ENCODE measurements at regions not wholly inside any gene's neighbourhood (a gene's known extent, or its start where the extent isn't known, plus 50 kb on each side); places are given as distances from the start of the nearest gene placed in this dataset.

GRCh38 chr5:99000876-99001275, 72.1 kb upstream of the CHD1 start:
- H3K4me1 ChIP-seq, result no peaks in the 10 kb centered on the region
- no peak for TF ChIP-seq POLR2AphosphoS5 (IDR thresholded peaks at IDR 0.05)
- TF ChIP-seq POLR2A (IDR thresholded peaks at IDR 0.05), result no peak
- no peak for TF ChIP-seq EP300 (IDR thresholded peaks at IDR 0.05)
- no peak for TF ChIP-seq CTCF (IDR thresholded peaks at IDR 0.05)
- H3K36me3 ChIP-seq, result no peaks in the 10 kb centered on the region
- H3K4me3 ChIP-seq, result no peak overlapping the region
- WGBS, result 72% methylated on average over 1 of the region's 1 CpG
- H3K27ac ChIP-seq, result no peak overlapping the region
- no peaks in the 10 kb centered on the region for H3K27me3 ChIP-seq
- DNase-seq (ENCODE audit: low spot score in 2 of 2), result no peak
- no peaks in the 10 kb centered on the region for H3K9me3 ChIP-seq

GRCh38 chr5:99000221-99000620, 71.4 kb upstream of the CHD1 start:
- Histone ChIP-seq H3K4me1 (no peaks in the 10 kb centered on the region), H3K4me3 (no peak overlapping the region), H3K27me3 (no peaks in the 10 kb centered on the region), H3K9me3 (no peaks in the 10 kb centered on the region), H3K36me3 (no peaks in the 10 kb centered on the region), H3K27ac (no peak overlapping the region)
- WGBS, result 79% methylated on average over 3 of the region's 3 CpGs
- no peak for DNase-seq (ENCODE audit: low spot score in 2 of 2)
- no peak for TF ChIP-seq POLR2A (IDR thresholded peaks at IDR 0.05)
- TF ChIP-seq EP300 (IDR thresholded peaks at IDR 0.05), result no peak
- TF ChIP-seq POLR2AphosphoS5 (IDR thresholded peaks at IDR 0.05), result no peak
- TF ChIP-seq CTCF (IDR thresholded peaks at IDR 0.05), result no peak

- Histone ChIP-seq H3K4me3 (no peak overlapping the region), H3K4me1 (no peaks in the 10 kb centered on the region), H3K36me3 (no peaks in the 10 kb centered on the region), H3K9me3 (no peaks in the 10 kb centered on the region), H3K27me3 (no peaks in the 10 kb centered on the region), H3K27ac (no peak overlapping the region)
- DNase-seq (ENCODE audit: low spot score in 2 of 2), result no peak
- TF ChIP-seq EP300 (IDR thresholded peaks at IDR 0.05) (no peak), POLR2A (IDR thresholded peaks at IDR 0.05) (no peak), CTCF (IDR thresholded peaks at IDR 0.05) (no peak), POLR2AphosphoS5 (IDR thresholded peaks at IDR 0.05) (no peak)
- 52% methylated on average over 4 of the region's 4 CpGs for WGBS
Observed at GRCh38 chr5:98999631-99000030, 70.8 kb upstream of the CHD1 start.

GRCh38 chr5:98997000-98997399, 68.2 kb upstream of the CHD1 start:
- no peaks in the 10 kb centered on the region for H3K36me3 ChIP-seq
- DNase-seq (ENCODE audit: low spot score in 2 of 2), result no peak
- no peaks in the 10 kb centered on the region for H3K27me3 ChIP-seq
- H3K27ac ChIP-seq, result no peak overlapping the region
- no peaks in the 10 kb centered on the region for H3K4me1 ChIP-seq
- TF ChIP-seq POLR2AphosphoS5 (IDR thresholded peaks at IDR 0.05) (no peak), CTCF (IDR thresholded peaks at IDR 0.05) (no peak), EP300 (IDR thresholded peaks at IDR 0.05) (no peak), POLR2A (IDR thresholded peaks at IDR 0.05) (no peak)
- 74% methylated on average over 5 of the region's 5 CpGs for WGBS
- no peak overlapping the region for H3K4me3 ChIP-seq
- no peaks in the 10 kb centered on the region for H3K9me3 ChIP-seq

GRCh38 chr5:98994611-98995010, 65.8 kb upstream of the CHD1 start:
- H3K9me3 ChIP-seq, result no peaks in the 10 kb centered on the region
- H3K4me1 ChIP-seq, result no peaks in the 10 kb centered on the region
- H3K27ac ChIP-seq, result no peak overlapping the region
- TF ChIP-seq EP300 (IDR thresholded peaks at IDR 0.05) (no peak), POLR2AphosphoS5 (IDR thresholded peaks at IDR 0.05) (no peak), POLR2A (IDR thresholded peaks at IDR 0.05) (no peak), CTCF (IDR thresholded peaks at IDR 0.05) (no peak)
- no peaks in the 10 kb centered on the region for H3K36me3 ChIP-seq
- DNase-seq (ENCODE audit: low spot score in 2 of 2), result no peak
- 84% methylated on average over 4 of the region's 4 CpGs for WGBS
- no peak overlapping the region for H3K4me3 ChIP-seq
- H3K27me3 ChIP-seq, result no peaks in the 10 kb centered on the region
